HS-27A (cell line): ENCODE measurements at regions not wholly inside any gene's neighbourhood (a gene's known extent, or its start where the extent isn't known, plus 50 kb on each side); places are given as distances from the start of the nearest gene placed in this dataset.

ENCODE experiments used
- DNase-seq: peaks from one replicate; pipeline ENCODE4 v3.0.0-alpha.2; 2012; ENCODE audit warnings: low read depth, missing footprints

DNA sequence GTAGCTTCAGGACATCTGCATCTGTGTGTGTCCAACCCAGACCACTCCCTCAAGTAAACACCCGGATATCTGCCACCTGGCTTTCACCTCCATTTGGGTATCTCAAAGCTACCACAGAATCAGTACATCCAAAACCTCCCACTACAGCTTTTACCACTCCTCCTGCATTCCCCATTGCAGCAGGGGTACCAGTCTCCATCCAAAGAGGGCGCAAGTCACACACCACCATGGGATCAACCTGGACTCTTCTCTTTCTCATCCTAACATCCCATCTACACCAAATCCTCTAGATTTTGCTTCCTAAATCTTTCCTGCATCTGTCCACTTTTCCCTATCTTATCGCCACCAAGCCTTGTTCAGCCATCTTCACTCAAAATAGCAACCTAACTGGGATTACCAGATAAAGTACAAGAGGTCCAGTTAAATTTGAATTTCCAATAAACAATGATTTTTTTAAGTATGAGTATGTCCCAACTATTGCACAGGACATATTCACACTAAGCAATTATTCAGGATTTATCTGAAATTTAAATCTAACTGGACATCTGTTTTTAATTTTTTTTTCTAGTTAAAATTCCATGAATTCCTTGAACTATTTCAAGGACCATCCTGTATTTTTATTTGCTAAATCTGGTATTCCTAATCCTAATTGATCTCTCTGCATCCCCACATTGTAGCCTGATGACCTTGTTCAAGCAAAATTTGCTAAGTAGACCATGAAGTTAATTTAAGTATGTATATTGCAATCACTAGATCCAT is 164.3 kb upstream of the MLN start:
- no peak for DNase-seq

DNA sequence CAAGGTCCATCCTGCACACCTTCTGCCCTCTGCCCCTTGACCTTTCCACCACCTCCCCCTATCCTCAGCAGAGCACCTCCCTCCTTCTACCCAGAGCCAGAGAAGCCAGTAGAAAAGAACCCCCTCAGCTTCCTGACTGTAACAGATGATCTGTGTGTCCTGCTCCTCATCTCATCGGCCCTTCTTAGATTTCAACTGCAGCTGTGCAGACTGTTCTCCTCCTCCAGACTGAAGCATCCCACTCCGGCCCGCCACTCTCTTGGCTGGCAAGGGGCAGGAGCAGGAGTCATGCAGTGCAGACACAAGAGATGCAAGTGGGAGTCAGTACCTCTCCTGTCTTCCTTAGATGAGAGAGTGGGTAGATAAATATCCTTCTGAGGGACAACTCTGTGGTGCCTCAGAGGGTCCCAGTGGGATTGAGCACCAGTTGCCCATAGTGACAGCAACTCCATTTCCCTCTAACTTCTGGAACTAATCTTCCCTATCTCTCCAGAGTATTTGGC is 163.5 kb upstream of the MLN start:
- no peak for DNase-seq

DNA sequence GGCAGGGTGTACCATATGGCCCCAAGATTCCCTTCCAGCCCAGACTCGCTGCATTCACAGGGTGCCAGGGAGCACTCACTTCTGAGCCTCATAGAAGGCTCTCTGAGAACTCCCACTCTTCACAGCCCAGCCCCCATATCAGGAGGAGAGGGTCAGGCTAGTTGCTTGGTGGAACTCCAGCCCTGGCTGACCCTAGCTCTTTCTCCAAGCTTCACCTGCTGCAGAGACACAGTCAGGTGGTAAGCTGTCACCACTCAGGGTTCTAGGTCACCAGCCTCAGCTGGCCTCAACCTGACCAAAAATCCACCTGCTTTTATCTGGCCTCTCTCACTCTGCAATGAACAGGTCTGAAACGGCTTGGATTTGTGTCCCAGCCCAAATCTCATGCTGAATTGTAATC is 162.7 kb upstream of the MLN start:
- DNase-seq = no peak

DNA sequence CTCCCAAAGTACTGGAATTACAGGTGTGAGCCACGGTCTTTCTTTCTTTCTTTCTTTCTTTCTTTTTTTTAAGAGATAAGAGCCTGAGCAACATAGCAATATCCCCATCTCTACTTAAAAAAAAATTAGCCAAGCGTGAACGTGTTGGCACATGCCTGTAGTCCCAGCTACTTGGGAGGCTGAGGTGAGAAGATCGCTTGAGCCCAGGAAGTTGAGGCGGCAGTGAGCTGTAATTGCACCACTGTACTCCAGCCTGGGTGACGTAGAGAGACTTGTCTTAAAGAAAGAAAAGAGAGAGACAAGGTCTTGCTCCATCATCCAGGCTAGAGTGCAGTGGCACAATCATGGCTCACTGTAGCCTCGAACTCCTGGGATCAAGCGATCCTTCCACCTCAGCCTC is 162.0 kb upstream of the MLN start:
- no peak for DNase-seq

DNA sequence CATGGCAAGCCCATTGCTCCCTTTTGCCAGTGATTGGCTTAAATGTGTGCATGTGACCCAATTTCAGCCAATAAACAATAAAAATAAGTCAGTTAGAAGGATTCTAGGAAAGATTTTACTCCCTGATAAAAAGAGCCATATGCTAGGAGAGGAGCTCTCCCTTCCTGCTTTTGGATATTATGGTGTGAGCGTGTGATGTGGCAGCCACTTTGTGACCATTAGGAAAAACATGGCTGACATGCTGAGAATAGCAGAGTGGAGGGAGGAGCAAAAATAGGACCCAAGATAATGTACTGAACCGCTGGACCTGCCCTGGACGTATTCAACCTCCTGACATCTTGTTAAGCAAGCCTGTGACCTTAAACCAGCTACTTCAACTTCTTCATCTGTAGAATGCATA is 160.6 kb upstream of the MLN start:
- DNase-seq = no peak

- DNase-seq = no peak
Measured at GRCh38 chr6:33963136-33963750, 159.4 kb upstream of the MLN start.

GRCh38 chr6:33962246-33963027 is 158.6 kb upstream of the MLN start:
- DNase-seq = no peak

GRCh38 chr6:33961691-33962090 is 157.9 kb upstream of the MLN start:
- DNase-seq = no peak

DNA sequence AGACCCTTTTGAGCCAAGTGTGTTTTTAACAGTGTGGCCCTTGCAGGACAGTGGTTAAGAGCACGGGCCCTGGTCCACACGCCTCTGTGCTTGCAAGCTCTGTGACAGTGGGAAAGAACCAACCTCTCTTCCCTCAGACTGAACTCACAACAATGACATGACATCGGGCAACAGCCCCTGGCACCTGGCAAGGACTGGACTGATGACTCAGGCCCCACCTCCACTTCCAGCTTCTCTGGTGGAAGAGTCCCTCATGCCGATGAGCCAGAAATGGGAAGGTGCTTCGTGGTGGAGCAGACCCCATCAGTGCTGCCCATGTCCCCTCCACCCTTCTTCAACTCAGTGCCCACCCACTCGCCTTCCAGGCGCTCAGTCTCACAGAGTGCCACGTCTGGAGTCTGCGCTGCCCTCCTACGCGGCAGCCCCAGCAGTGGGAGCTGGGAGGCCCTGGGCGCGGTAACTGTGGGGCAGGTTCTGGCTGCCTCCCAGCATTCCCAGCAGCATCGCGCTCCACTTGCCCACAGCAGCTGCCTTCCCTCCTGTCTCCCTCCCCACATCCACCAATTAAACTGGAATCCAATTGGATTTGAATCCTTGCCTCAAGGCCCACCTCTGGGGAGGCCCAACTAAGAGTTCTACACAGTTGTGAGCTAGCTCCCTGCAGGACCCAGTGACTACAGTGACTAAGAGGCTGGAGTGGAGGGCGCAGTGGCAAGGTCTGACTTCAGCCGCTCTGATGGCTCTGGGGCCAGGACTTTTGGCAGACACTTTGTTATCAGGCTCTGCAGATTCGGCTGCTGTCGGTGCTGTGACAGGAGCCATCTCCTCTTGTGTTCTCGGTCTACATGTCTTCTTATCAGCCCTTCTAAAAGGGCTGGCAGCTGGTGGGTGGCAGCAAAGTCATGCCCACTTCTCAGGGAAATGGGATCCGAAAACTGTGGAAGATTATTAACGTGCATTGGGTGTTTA is 156.8 kb upstream of the MLN start:
- DNase-seq = no peak

GRCh38 chr6:33959661-33960344 is 156.0 kb upstream of the MLN start:
- DNase-seq = no peak

DNA sequence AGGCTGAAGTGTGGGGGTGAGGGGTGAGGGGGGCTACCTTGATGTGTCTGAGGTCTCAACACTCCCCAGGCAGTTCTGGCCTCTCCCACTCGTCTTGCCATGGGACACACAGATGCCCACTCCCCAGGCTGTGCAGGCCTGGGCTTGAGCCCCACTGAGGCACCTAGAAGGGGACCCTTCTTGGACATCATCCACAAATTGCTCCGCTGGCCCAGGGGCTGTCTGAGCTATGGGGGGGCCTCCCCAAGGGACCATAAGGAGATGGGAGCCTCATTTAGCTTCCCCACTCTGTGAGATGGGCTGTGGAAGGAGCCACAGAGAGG is 155.5 kb upstream of the MLN start:
- no peak for DNase-seq

- DNase-seq = no peak
Measured at GRCh38 chr6:33958526-33959328, 154.9 kb upstream of the MLN start.

- no peak for DNase-seq
Measured at GRCh38 chr6:33957892-33958525, 154.2 kb upstream of the MLN start.

- DNase-seq = no peak
Measured at GRCh38 chr6:33957131-33957891, 153.5 kb upstream of the MLN start.

- DNase-seq = no peak
Measured at GRCh38 chr6:33956206-33956605, 152.4 kb upstream of the MLN start.

DNA sequence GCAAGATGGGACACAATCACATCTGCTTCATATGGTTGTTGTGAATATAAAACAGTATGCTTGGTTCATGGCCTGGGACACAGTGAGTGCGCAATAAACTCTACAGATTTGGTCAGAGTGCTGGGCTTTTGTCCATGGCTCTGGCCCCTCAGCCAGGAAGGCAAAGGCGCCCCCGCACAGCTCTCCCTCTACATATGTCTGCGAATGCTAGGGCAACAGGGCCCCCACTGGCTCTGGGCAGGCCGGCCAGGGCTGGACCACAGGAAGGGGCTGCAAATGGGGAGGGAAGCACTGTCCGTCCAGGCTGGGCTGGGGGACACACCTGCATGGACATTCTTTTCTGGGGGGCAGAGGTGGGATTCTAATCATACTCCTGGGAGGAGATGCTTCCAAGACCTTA is 151.8 kb upstream of the MLN start:
- DNase-seq = no peak

DNA sequence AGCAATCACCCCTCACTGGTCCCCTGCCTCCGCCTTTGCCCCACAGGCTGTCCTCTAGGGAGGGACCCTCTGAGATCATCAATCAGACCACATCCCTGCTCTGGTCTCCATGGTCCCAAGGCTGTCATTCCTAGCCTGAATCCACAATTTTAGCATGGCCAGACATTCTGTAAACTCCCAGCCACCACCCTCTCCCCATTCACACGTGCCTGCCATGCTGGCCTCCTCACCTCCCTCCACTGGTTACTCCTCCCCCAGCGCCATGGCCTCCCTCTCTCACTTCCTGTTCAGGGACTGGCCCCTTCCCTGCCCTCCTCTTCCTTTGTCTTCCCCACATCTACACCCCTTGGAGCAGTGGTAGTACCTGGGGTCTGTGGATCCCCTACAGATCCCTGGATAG is 150.7 kb upstream of the MLN start:
- DNase-seq = no peak

DNA sequence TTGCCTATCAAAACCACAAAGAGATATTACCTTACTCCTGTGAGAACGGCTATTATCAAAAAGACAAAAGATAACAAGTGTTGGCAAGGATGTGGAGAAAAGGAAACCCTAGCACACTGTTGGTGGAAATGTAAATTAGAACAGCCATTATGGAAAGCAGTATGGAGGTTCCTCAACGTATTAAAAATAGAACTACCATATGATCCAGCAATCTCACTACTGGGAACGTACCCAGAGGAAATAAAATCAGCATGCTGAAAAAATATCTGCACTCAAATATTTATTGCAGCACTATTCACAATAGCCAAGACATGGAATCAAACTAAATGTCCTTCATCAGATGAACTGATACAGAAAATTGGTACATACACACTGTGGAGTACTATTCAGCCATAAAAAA is 149.4 kb upstream of the MLN start:
- DNase-seq = no peak

DNA sequence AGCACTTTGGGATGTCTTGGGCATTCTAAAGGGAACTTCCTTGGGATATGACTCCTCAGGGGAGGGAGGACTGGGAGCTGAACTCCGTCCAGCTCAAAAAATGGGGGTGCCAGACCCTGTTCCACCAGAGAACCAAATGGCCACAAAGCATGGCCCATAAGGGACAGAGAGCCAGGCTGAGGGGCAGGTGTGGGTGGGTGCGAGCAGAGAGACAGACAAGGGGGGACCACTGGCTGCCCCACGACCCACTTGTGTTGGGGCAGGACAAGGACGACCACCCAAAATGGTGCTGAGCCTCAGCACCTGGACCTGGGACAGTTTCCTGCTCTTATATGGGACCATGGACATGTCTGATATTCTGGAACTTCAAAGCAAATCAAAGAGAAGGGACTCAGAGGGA is 148.2 kb upstream of the MLN start:
- DNase-seq = no peak
